Endothelial cell of umbilical vein (primary cell): ENCODE measurements at regions not wholly inside any gene's neighbourhood (a gene's known extent, or its start where the extent isn't known, plus 50 kb on each side); places are given as distances from the start of the nearest gene placed in this dataset.

Experiments
- BruUV-seq: library from RNA; stranded (reverse); fragments of 400-500 nt; replicated peaks from 2 replicates; lab custom pipeline; 2021; lab: Mats Ljungman, UMichigan
- CTCF ChIA-PET: fragments of 300-600, 350-600 bp; sonication (Branson Sonifier 250); formaldehyde crosslinking; loops from one replicate; lab custom pipeline; 2021; ENCODE audit warnings: antibody characterized with exemption, inconsistent platforms; lab: Charles Lee
- POLR2A ChIA-PET: fragments of 300-600, 350-600 bp; sonication (Branson Sonifier 250); formaldehyde crosslinking; loops from one replicate; lab custom pipeline; 2021; ENCODE audit warnings: antibody characterized with exemption, inconsistent platforms; lab: Charles Lee
- DNase-seq: peaks from one replicate; pipeline ENCODE4 v3.0.0-alpha.2; 2011; ENCODE audit warnings: low read depth, low spot score
- FAIRE-seq: peaks from 2 replicates; lab custom pipeline; 2011; peaks lifted over from hg19 to GRCh38; lab: Jason Lieb, UNC
- H2AFZ ChIP-seq: 2 replicates; pipeline ENCODE4 v1.6.0; 2012; ENCODE audit warnings: low read depth, low read length, control low read depth, inconsistent platforms
- H3K27ac ChIP-seq: 2 replicates; pipeline ENCODE4 v1.5.1; 2011; ENCODE audit warnings: low read depth, mild to moderate bottlenecking, control low read depth, low read length, moderate library complexity; ENCODE audit not compliant: insufficient read depth
- H3K27me3 ChIP-seq, 2 experiments: 2 replicates each; pipeline versions ENCODE4 v1.6.0 to v1.6.1; 2011; ENCODE audit warnings: low read length in 2 of 2, mixed read lengths in 1 of 2; ENCODE audit not compliant: control insufficient read depth in 2 of 2, insufficient read depth in 2 of 2
- H3K36me3 ChIP-seq, 2 experiments: 2 replicates in 1 of 2; 3 replicates in 1 of 2; pipeline ENCODE4 v1.5.1; 2011; ENCODE audit warnings: low read length in 2 of 2, mild to moderate bottlenecking in 1 of 2, moderate library complexity in 1 of 2; ENCODE audit not compliant: control insufficient read depth in 2 of 2, insufficient read depth in 2 of 2; ENCODE audit errors: extremely low read depth in 1 of 2
- H3K4me1 ChIP-seq: 3 replicates; pipeline ENCODE4 v1.5.1; 2011; ENCODE audit warnings: mild to moderate bottlenecking, low read length; ENCODE audit not compliant: control insufficient read depth, insufficient read depth; ENCODE audit errors: extremely low read depth
- H3K4me2 ChIP-seq: 2 replicates; pipeline ENCODE4 v1.6.1; 2011; ENCODE audit warnings: low read length, control low read depth, mixed read lengths; ENCODE audit not compliant: insufficient read depth
- H3K4me3 ChIP-seq, 3 experiments: fragments of 200-600 bp in 1 of 3; sonication (generic), shearing (Covaris generic) in 1 of 3; replicated peaks in 1 of 3; 2 replicates each; pipeline ENCODE4 v1.5.1; 2011 to 2016; ENCODE audit warnings: control low read depth in 3 of 3, low read length in 3 of 3, mild to moderate bottlenecking in 2 of 3, inconsistent platforms in 1 of 3, low read depth in 1 of 3, moderate library complexity in 1 of 3; ENCODE audit not compliant: insufficient read depth in 1 of 3
- H3K79me2 ChIP-seq: 2 replicates; pipeline ENCODE4 v1.6.0; 2012; ENCODE audit warnings: low read length, inconsistent platforms; ENCODE audit not compliant: control insufficient read depth, insufficient read depth
- H3K9ac ChIP-seq: replicated peaks from 2 replicates; pipeline ENCODE3; 2011; ENCODE audit warnings: low read length, control low read depth; ENCODE audit not compliant: insufficient read depth; ENCODE audit errors: extremely low read depth
- H3K9me1 ChIP-seq: replicated peaks from 3 replicates; pipeline ENCODE4 v1.6.0; 2011; ENCODE audit warnings: mild to moderate bottlenecking, low read length; ENCODE audit not compliant: control insufficient read depth, insufficient read depth; ENCODE audit errors: extremely low read depth
- H3K9me3 ChIP-seq: replicated peaks from 2 replicates; pipeline ENCODE4 v1.5.1; 2012; ENCODE audit warnings: low read length, inconsistent platforms; ENCODE audit not compliant: control insufficient read depth, insufficient read depth
- H4K20me1 ChIP-seq: replicated peaks from 2 replicates; pipeline ENCODE3; 2011; ENCODE audit warnings: mild to moderate bottlenecking, low read length; ENCODE audit not compliant: control insufficient read depth, insufficient read depth; ENCODE audit errors: extremely low read depth
- EZH2 ChIP-seq: IDR thresholded peaks from 2 replicates; pipeline ENCODE4 v1.6.1; 2012; ENCODE audit warnings: borderline replicate concordance, low read depth, mild to moderate bottlenecking, moderate library complexity, low read length, inconsistent platforms; ENCODE audit not compliant: severe bottlenecking
- FOS ChIP-seq: IDR thresholded peaks from 2 replicates; pipeline ENCODE4 v1.6.1; 2011; ENCODE audit warnings: mild to moderate bottlenecking, low read length, moderate library complexity, borderline replicate concordance; ENCODE audit not compliant: insufficient read depth
- GATA2 ChIP-seq: IDR thresholded peaks from 2 replicates; pipeline ENCODE4 v1.7.0; 2011; ENCODE audit warnings: low read depth, mild to moderate bottlenecking, moderate library complexity, mixed read lengths, low read length; ENCODE audit not compliant: insufficient read length, insufficient read depth
- JUN ChIP-seq: IDR thresholded peaks from 2 replicates; pipeline ENCODE4 v1.6.1; 2011; ENCODE audit warnings: borderline replicate concordance, low read depth; ENCODE audit not compliant: insufficient read length, insufficient read depth
- MYC ChIP-seq: IDR thresholded peaks from one replicate; pipeline ENCODE4 v1.6.1; 2011; ENCODE audit warnings: mild to moderate bottlenecking, low read depth, low read length
- POLR2A ChIP-seq: IDR thresholded peaks from 2 replicates; pipeline ENCODE4 v1.6.1; 2012; ENCODE audit warnings: low read depth, mild to moderate bottlenecking, control low read depth, low read length
- POLR2AphosphoS5 ChIP-seq: IDR thresholded peaks from 2 replicates; pipeline ENCODE4 v1.6.1; 2012; ENCODE audit warnings: low read depth, mild to moderate bottlenecking, control low read depth, low read length, moderate library complexity; ENCODE audit not compliant: insufficient read depth
- dilution Hi-C: fragments of 300-500 bp; cut with MboI; formaldehyde crosslinking; loops from one replicate; pipeline ENCODE4 v1.15.0; 2019; ENCODE audit warnings: low sequenced_read_pairs; ENCODE audit not compliant: extremely low pct_ligation_motif_present
- intact Hi-C: fragments of 100-400 bp; cut with micrococcal nuclease; formaldehyde crosslinking; loops from one replicate; pipeline ENCODE4 v1.10.0; 2022
- TF ChIP-seq, protein P1 (sequence below): IDR thresholded peaks from 2 replicates; pipeline ENCODE4 v1.6.1; 2011; ENCODE audit not compliant: insufficient read depth, insufficient read length
- TF ChIP-seq, protein P2 (sequence below), 2 donors: IDR thresholded peaks; 1 replicate in 1 of 2; 2 replicates in 1 of 2; pipeline ENCODE4 v1.5.1; 2011; ENCODE audit warnings: low read length in 2 of 2, mild to moderate bottlenecking in 2 of 2, moderate library complexity in 2 of 2, control low read depth in 1 of 2, inconsistent platforms in 1 of 2, low read depth in 1 of 2; ENCODE audit not compliant: insufficient read depth in 1 of 2; ENCODE audit errors: extremely low read depth in 1 of 2

DNA sequence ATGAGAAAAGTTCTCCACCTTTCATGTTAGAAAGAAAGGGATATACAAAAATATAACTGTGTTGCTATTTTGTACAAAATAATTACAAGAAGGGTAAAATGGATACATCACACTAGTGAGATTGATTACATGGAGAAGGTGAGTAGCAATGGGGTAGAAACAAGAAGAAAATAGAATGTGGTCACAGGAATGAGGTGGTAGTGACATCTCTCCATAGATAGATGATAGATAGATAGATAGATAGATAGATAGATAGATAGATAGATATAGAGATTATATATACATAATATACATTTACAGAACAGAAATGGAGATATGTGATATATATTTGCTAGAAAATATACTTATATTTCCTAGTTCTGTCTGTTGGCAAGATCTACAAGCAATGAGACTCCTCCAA is 95.3 kb upstream of the RGPD4 start:
- DNase-seq (no peak), FAIRE-seq (no peak)
- no TSS peak for BruUV-seq
- dilution Hi-C loops: no loop called here
- Histone ChIP-seq H3K36me3 (no peaks in the 10 kb centered on the region), H3K4me2 (no peak overlapping the region), H3K9me1 (no peaks in the 10 kb centered on the region), H2AFZ (no peak overlapping the region), H3K4me1 (no peaks in the 10 kb centered on the region), H3K9ac (no peak overlapping the region), H3K27ac (no peak overlapping the region), H3K4me3 (no peak overlapping the region), H3K9me3 (no peaks in the 10 kb centered on the region), H3K79me2 (no peaks in the 10 kb centered on the region), H3K27me3 (no peaks in the 10 kb centered on the region), H4K20me1 (no peaks in the 10 kb centered on the region)
- intact Hi-C loops: no loop called here
- TF ChIP-seq, protein P1, sequence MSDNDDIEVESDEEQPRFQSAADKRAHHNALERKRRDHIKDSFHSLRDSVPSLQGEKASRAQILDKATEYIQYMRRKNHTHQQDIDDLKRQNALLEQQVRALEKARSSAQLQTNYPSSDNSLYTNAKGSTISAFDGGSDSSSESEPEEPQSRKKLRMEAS: no peak
- TF ChIP-seq FOS: no peak
- CTCF ChIA-PET: no interaction called here
- POLR2A ChIA-PET: no interaction called here

DNA sequence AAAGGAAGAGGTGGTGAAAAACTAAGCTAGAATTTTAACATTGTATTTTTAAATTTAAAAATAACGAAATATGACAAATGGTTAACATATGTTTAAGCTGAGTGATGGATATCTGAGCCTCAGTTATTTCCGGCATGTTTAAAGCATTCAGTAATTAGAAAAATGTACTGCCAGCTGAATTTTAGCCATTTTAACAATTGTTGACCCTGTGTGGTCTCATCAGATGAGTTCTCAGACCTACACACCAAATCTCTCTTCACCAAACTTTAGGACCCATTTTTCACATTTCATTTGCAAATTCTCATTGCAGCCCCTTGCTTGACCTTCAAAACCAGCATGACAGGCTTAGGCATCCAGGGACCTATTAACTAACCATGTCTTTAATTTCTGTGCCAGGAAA is 91.5 kb upstream of the RGPD4 start:
- no peaks in the 10 kb centered on the region for H3K36me3 ChIP-seq
- H3K4me2 ChIP-seq: no peak overlapping the region
- BruUV-seq: no TSS peak
- H3K4me3 ChIP-seq: no peak overlapping the region
- no peaks in the 10 kb centered on the region for H3K27me3 ChIP-seq
- no peaks in the 10 kb centered on the region for H3K79me2 ChIP-seq
- intact Hi-C loops: no loop called here
- H3K27ac ChIP-seq: no peak overlapping the region
- H4K20me1 ChIP-seq: no peaks in the 10 kb centered on the region
- no peaks in the 10 kb centered on the region for H3K4me1 ChIP-seq
- dilution Hi-C loops: no loop called here
- H3K9ac ChIP-seq: no peak overlapping the region
- CTCF ChIA-PET: no interaction called here
- no peaks in the 10 kb centered on the region for H3K9me3 ChIP-seq
- no peaks in the 10 kb centered on the region for H3K9me1 ChIP-seq
- FAIRE-seq (no peak), DNase-seq (no peak)
- no peak for TF ChIP-seq EZH2
- no peak for TF ChIP-seq FOS
- TF ChIP-seq JUN: no peak
- TF ChIP-seq GATA2: no peak
- no peak for TF ChIP-seq POLR2AphosphoS5
- TF ChIP-seq, protein P1: no peak
- TF ChIP-seq, protein P2, sequence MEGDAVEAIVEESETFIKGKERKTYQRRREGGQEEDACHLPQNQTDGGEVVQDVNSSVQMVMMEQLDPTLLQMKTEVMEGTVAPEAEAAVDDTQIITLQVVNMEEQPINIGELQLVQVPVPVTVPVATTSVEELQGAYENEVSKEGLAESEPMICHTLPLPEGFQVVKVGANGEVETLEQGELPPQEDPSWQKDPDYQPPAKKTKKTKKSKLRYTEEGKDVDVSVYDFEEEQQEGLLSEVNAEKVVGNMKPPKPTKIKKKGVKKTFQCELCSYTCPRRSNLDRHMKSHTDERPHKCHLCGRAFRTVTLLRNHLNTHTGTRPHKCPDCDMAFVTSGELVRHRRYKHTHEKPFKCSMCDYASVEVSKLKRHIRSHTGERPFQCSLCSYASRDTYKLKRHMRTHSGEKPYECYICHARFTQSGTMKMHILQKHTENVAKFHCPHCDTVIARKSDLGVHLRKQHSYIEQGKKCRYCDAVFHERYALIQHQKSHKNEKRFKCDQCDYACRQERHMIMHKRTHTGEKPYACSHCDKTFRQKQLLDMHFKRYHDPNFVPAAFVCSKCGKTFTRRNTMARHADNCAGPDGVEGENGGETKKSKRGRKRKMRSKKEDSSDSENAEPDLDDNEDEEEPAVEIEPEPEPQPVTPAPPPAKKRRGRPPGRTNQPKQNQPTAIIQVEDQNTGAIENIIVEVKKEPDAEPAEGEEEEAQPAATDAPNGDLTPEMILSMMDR (IDR thresholded peaks at IDR 0.05; ENCODE audit: extremely low read depth in 1 of 2, insufficient read depth in 1 of 2, low read depth in 1 of 2, low read length in 2 of 2): no peak
- TF ChIP-seq POLR2A: no peak
- TF ChIP-seq MYC: no peak
- H2AFZ ChIP-seq: no peak overlapping the region
- POLR2A ChIA-PET: no interaction called here
